K562 (cell line): ENCODE measurements at regions not wholly inside any gene's neighbourhood (a gene's known extent, or its start where the extent isn't known, plus 50 kb on each side); places are given as distances from the start of the nearest gene placed in this dataset.

Experiments used
- ATF7 ChIP-seq: fragments of 450-650 bp; IDR thresholded peaks from 2 replicates; pipeline ENCODE4 v1.7.1; 2014; ENCODE audit warnings: mild to moderate bottlenecking, moderate library complexity
- CTCF ChIP-seq, 3 experiments: IDR thresholded peaks in 2 of 3; conservative IDR thresholded peaks in 1 of 3; 2 replicates each; pipeline ENCODE4 v1.5.1; 2011 to 2012; ENCODE audit warnings: low read length in 3 of 3, mild to moderate bottlenecking in 3 of 3, control low read depth in 2 of 3, improper control_type of control experiment in 1 of 3, inconsistent platforms in 1 of 3, low read depth in 1 of 3, mixed read lengths in 1 of 3, moderate library complexity in 1 of 3; ENCODE audit not compliant: insufficient read depth in 2 of 3
- ESRRA ChIP-seq: fragments of 450-650 bp; IDR thresholded peaks from 2 replicates; pipeline ENCODE4 v1.6.1; 2014; ENCODE audit warnings: low read depth, mild to moderate bottlenecking, moderate library complexity, borderline replicate concordance
- POLR2A ChIP-seq: fragments of 450-650 bp; conservative IDR thresholded peaks from 2 replicates; pipeline ENCODE4 v1.6.1; 2016

DNA sequence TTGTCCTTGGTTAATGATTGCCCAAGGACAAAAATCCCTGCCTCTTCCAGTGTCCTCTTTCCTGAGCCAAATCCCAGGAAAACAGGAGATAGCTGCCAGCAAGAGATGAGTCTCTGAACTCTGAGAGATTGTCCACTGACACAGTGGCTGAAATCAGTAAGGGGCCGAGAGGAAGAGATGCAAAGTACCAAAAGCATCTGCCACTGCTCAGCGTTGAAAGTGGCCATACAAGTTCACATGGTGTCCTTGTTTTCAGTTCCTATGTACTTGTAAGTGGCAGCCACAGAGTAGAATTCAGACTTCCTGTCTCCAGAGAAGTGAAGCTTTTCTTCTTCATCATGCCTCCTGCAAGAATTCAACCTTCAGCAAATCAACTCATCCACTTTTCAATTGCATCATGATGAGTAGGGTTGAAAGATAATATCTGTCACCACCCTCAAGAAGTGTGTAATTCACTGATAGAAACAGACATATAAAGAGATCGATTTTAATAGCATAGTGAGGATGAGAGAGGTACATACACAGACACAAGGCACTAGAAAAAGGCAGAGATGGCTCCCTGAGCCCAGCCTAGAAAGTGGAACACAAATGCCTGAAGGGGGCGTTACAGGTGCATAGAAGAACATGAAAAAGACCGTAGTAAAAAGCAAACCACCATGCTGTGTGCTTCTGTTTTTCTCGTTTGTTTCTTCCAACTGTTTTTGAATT is 185.8 kb downstream of the MRPL39 start:
- 0 out of 6 replicates have a peak, but pooled peaks of 1 of the 3 experiments have one; percentile 14 for TF ChIP-seq CTCF (IDR thresholded peaks at IDR 0.05 in 2 of 3, conservative IDR thresholded peaks at IDR 0.05 in 1 of 3; ENCODE audit: insufficient read depth in 2 of 3, low read depth in 1 of 3, low read length in 3 of 3)
- TF ChIP-seq POLR2A: no peak
- TF ChIP-seq ESRRA: no peak
- no peak for TF ChIP-seq ATF7
